Embryonic facial prominence (tissue), 1 donor: ENCODE measurements at regions not wholly inside any gene's neighbourhood (a gene's known extent, or its start where the extent isn't known, plus 50 kb on each side); places are given as distances from the start of the nearest gene placed in this dataset.

Experiments used
- DNase-seq: peaks from one replicate; pipeline ENCODE4 v3.0.0-alpha.2; 2016; ENCODE audit errors: extremely low spot score

DNA sequence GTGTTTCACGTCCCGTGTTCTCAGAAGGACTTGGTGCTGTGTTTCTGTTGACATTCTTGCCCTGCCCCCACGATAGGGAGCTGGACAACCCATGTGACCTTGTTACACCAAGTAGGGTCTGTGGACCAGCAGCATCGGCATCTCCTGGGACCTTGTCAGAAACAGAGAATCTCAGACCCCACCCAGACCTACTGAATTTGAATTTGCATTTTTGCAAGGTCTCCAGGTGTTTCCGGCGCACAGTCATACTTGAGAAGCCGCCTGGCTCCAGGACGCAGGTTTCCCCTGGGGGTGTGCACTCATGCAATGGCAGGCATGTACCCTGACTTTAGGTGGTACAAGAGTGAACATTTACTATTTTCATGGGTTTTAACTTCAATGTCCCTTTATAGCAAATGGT, 117.9 kb downstream of the TLE3 start:
- DNase-seq = no peak

DNA sequence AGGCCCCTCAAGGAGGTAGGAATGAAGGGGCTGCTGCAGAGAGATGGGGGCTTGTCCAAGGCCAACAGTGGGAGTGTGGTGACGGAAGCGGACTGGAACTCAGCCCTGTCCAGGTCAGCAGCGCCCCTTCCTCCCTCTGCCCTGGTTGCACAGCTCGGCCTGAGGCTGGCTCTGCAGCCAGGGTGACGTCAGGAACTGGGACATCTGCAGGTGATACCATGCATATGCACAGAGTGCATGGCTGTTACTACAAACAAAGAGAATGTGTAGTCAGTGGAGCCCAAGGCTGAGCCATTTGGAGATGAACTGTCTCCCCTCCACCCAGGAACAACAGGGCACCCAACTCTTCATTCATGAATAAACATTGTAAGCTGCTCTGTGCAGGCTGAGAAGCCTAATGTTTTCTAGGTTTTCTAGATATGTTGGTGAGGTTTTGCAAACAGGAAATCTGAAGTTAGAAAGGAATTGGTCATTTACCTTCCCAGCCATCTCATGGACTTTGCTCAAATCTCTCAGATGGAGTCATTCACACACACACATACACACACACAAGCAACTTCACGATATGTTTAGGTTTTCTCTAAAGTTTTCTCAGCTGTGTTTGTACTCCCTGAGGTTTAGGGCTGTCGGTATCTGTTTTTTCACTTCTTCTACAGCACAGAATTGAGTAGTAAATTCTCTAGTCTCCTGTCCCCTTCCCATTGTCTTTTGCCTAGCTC, 117.2 kb downstream of the TLE3 start:
- no peak for DNase-seq

GRCh38 chr15:69982037-69982436, 115.7 kb downstream of the TLE3 start:
- DNase-seq = no peak

DNA sequence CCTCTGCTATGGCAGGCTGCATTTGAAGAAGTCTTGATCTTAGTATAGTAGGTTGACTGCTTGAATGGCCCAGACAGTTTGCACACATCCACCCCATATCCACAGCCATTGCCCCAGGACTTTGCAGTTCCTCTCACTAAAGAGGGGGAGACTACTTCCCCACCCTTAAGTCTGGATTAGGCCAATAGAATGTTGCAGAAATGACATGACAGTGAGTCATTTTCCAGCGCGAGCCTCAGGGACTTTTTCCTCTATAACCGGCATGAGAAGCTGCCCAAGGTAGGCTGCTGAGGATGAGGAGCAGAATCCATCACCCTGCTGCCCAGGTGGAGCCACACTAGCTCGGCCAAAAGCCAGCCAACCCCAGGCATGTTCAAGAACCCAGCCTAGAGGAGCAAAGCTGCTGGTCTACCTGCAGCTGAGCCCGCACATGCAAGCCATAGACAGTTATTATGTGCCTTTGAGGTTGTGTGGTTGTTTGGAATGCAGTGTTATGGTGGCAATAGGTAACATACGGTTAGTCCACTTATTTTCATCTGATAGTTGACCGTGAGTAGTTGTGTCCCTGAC, 113.9 kb downstream of the TLE3 start:
- no peak for DNase-seq

DNA sequence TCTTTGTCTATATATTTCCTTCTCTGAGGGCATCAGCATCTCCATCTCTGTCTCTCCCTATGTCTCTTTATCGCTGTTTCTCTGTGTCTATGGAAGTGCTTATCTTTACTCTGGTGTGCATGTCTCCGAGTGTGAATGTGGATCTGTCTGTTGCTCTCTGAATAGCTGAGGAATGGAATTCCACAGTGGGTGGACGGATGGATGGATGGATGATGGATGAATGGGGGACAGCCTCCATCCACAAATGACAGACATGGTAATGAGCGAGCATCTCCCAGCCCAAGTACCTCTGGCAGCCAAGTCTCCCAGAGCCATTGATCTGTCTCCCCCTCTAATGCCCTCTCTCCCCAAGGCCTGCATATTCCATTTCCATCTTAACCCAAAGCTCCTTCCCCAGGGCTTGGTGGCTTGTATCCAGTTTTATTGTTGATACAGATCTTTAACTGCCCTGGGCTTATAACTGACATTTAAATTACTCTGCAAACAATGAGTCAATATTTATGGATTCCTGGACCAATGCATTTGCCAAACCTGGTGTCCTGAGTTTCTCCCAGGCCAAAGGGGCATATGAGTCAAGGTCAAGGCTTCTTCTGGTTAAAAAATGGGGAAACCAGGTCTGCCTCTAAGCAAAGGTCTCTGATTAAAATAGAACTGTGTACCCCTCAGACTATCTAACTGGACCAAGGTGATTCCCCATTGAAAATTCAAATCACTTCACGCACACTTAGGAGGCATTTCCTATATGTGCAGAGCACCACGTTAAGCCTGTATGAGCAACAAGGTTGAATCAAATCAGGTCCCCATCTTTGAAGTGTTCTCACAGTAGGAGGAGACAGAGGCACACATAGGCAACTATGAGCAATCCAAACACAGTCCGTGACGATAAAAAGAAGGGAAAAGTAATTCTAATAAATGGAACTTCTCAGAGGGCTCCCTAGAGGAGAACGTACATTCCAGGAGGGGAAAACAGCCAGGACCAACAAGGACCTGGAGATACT, 109.9 kb downstream of the TLE3 start:
- DNase-seq = no peak

GRCh38 chr15:69988541-69989225, 109.0 kb downstream of the TLE3 start:
- DNase-seq = no peak

DNA sequence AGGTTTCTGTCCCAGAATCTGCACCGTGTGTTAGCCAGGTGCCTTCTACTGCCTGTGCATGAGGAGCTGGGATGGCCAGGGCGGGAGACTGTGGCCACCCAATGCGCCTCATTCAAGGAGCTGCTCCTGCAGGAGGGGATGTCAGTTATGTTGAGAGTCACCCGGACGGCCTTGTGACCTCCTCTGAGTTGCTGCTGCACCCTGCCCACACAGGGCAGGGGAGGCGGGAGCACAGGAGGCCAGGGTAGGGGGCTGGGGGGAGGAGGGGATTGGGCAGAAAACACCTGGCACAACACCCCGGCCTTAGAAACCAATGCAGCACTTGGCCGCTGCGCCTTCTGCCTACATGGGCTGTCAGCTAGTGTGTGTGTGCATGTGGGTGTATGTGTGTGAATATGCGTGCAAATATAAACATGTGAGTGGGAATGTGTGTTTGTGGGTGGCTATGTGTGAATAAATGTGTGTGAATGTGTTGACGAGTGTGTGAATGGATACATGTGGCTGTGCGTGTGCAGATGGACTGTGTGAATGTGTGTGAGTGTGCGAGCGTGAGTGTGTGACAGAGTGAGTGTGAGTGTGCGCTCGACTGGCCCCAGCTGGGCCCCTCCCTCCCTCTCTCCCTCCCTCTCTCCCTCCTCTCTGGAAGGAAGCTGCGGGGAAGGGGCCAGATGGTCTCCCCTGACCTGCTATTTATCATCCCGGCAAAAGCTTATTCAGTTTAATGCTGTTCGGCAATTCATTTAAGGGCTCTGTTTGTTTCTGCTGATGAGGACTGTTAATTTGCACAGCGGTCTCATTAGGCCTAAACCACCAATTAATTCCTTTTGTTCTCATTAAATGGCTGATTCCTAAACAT, 106.9 kb downstream of the TLE3 start:
- no peak for DNase-seq

- no peak for DNase-seq
These were observed 106.2 kb downstream of the TLE3 start for GRCh38 chr15:69991551-69991980.

- no peak for DNase-seq
These were observed 105.4 kb downstream of the TLE3 start for GRCh38 chr15:69992348-69992747.

DNA sequence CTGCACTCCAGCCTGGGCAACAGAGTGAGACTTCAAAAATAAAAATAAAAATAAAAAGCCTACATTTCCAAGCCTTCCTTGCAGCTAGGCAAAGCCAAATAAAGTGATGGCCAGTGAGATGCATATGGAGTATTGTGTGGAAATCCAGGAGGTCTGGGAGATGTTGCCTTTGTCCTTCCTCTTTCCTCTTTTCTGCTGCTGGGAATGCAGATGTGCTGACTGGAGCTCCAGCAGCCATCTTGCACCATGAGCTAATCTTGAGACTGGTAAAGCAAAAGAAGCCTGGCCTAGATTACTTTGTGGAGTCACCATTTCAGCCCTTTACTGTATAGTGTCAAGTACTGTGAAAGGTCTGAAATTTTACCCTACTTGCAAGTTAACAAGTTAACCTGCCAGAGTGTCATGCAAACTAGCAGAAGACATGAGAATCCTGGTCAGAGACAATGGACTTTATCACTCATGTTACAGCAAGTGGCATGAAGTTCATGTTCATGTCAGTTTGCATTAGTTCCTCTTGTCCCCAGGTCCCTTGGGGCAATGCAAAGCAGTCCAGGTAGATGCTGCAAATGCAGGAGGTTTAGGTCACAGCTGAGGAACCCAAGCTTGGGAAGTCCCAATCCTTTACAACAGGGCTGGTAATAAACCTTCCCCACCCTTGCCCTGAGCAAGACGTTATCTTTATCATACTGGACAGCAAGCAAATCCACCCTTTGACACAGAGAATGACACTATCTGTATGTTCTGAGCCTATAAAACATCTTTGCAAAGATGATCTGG, 103.1 kb downstream of the TLE3 start:
- DNase-seq = no peak

GRCh38 chr15:69996321-69997160, 101.2 kb downstream of the TLE3 start:
- no peak for DNase-seq

DNA sequence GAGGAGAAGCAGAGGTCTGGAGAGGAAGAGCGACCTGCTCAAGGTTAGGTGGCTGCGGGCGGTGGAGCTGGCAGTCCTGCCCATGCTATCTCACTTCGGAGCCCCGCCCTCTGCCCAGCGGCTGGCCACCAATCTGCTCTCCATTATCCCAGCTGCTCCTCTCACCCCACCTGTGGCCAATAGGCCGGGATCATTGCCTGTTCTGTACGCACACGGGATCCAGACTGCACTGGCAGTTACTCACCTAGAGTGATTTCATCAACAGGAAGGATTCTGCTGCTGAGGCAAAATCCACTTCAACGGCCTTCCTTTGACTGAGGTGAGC, 100.6 kb downstream of the TLE3 start:
- DNase-seq = no peak
